ENCODE measurements at regions not wholly inside any gene's neighbourhood (a gene's known extent, or its start where the extent isn't known, plus 50 kb on each side); places are given as distances from the start of the nearest gene placed in this dataset.

- H3K4me3 Mint-ChIP-seq (ENCODE audit: unreplicated experiment): no peak overlapping the region
- no peak overlapping the region for H3K27ac Mint-ChIP-seq (ENCODE audit: unreplicated experiment)
- peaks cover 42% of the 10 kb centered on the region for H3K9me3 Mint-ChIP-seq (ENCODE audit: low read depth)
- DNase-seq (ENCODE audit: low spot score): no peak
- peaks cover 15% of the 10 kb centered on the region for H3K36me3 Mint-ChIP-seq (ENCODE audit: low read depth)
- H3K27me3 Mint-ChIP-seq (ENCODE audit: low read depth): no peaks in the 10 kb centered on the region
- no peak for TF ChIP-seq CTCF (IDR thresholded peaks at IDR 0.05)
- peaks cover 26% of the 10 kb centered on the region for H3K4me1 Mint-ChIP-seq (ENCODE audit: low read depth)
These were observed 85.0 kb upstream of the SLC38A4 start for GRCh38 chr12:46910830-46911229.

- H3K9me3 Mint-ChIP-seq (ENCODE audit: low read depth): peaks cover 43% of the 10 kb centered on the region
- H3K27me3 Mint-ChIP-seq (ENCODE audit: low read depth): no peaks in the 10 kb centered on the region
- no peak for DNase-seq (ENCODE audit: low spot score)
- H3K27ac Mint-ChIP-seq (ENCODE audit: unreplicated experiment): no peak overlapping the region
- H3K4me1 Mint-ChIP-seq (ENCODE audit: low read depth): peaks cover 38% of the 10 kb centered on the region
- TF ChIP-seq CTCF (IDR thresholded peaks at IDR 0.05): no peak
- no peak overlapping the region for H3K4me3 Mint-ChIP-seq (ENCODE audit: unreplicated experiment)
- peaks cover 18% of the 10 kb centered on the region for H3K36me3 Mint-ChIP-seq (ENCODE audit: low read depth)
These were observed 88.5 kb upstream of the SLC38A4 start for GRCh38 chr12:46914336-46914735.

GRCh38 chr12:46915082-46915481, 89.3 kb upstream of the SLC38A4 start:
- peak overlapping the region; percentile 49 for H3K27ac Mint-ChIP-seq (ENCODE audit: unreplicated experiment)
- no peak overlapping the region for H3K4me3 Mint-ChIP-seq (ENCODE audit: unreplicated experiment)
- H3K27me3 Mint-ChIP-seq (ENCODE audit: low read depth): no peaks in the 10 kb centered on the region
- no peak for DNase-seq (ENCODE audit: low spot score)
- H3K4me1 Mint-ChIP-seq (ENCODE audit: low read depth): peaks cover 45% of the 10 kb centered on the region
- peaks cover 37% of the 10 kb centered on the region for H3K9me3 Mint-ChIP-seq (ENCODE audit: low read depth)
- H3K36me3 Mint-ChIP-seq (ENCODE audit: low read depth): peaks cover 18% of the 10 kb centered on the region
- TF ChIP-seq CTCF (IDR thresholded peaks at IDR 0.05): no peak

- Mint-ChIP-seq H3K27ac (ENCODE audit: unreplicated experiment) (peak overlapping the region; percentile 70), H3K4me1 (ENCODE audit: low read depth) (peaks cover 48% of the 10 kb centered on the region)
- DNase-seq (ENCODE audit: low spot score): no peak
These were observed 90.0 kb upstream of the SLC38A4 start for GRCh38 chr12:46915836-46916235.

GRCh38 chr12:46916796-46917419, 91.1 kb upstream of the SLC38A4 start:
- TF ChIP-seq CTCF (IDR thresholded peaks at IDR 0.05): no peak
- Mint-ChIP-seq H3K9me3 (ENCODE audit: low read depth) (peaks cover 22% of the 10 kb centered on the region), H3K4me1 (ENCODE audit: low read depth) (peaks cover 57% of the 10 kb centered on the region), H3K27me3 (ENCODE audit: low read depth) (no peaks in the 10 kb centered on the region), H3K4me3 (ENCODE audit: unreplicated experiment) (no peak overlapping the region), H3K36me3 (ENCODE audit: low read depth) (peaks cover 9% of the 10 kb centered on the region), H3K27ac (ENCODE audit: unreplicated experiment) (peak overlapping the region; percentile 42)
- no peak for DNase-seq (ENCODE audit: low spot score)

More at GRCh38 chr12:46915836-46916235, 90.0 kb upstream of the SLC38A4 start:
- Mint-ChIP-seq H3K4me3 (ENCODE audit: unreplicated experiment) (no peak overlapping the region), H3K9me3 (ENCODE audit: low read depth) (peaks cover 31% of the 10 kb centered on the region), H3K36me3 (ENCODE audit: low read depth) (peaks cover 15% of the 10 kb centered on the region), H3K27me3 (ENCODE audit: low read depth) (no peaks in the 10 kb centered on the region)
- TF ChIP-seq CTCF (IDR thresholded peaks at IDR 0.05): no peak

Data from chondrocyte (in vitro differentiated cells).